ENCODE measurements at regions not wholly inside any gene's neighbourhood (a gene's known extent, or its start where the extent isn't known, plus 50 kb on each side); places are given as distances from the start of the nearest gene placed in this dataset.
A peak's percentile ranks its signal among the peaks of the same experiment; 100 is the strongest.
"Not testable (repeated sequence)": the region's sequence is repeated elsewhere in the genome, so short reads cannot be mapped to it uniquely, and the experiment has no call there.

GRCh38 chr6:28659250-28659566, 133.5 kb downstream of the GPX5 start:
- no peak for DNase-seq

DNA sequence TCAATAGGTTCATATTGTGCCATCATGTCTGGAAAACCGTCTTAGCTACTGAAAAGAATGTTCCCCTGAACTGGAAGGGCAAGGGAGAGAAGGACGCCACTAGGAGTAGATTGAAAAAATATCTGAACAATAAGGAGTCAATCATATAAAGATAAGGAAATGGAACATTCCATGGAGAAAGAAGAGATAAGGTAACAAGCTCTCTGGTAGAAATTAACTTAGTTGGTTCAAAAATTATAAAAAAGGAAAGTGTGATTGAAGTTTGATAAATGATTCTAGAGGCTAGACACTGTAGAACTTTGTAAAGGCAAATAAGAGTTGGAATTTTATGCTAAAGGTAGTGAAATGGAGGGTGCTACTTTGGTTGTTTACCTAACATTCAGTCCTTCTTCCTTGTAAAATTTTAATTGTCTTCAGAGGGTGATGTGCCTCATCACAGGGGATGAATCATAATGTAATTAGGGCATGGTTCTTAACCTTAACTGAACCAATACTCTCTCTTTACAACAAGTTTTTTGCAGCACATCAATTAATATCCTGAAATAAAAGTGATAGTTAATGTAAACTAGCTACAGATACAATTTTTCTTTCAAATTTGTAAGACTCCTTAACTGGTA, 135.5 kb downstream of the GPX5 start:
- no peak for DNase-seq

DNA sequence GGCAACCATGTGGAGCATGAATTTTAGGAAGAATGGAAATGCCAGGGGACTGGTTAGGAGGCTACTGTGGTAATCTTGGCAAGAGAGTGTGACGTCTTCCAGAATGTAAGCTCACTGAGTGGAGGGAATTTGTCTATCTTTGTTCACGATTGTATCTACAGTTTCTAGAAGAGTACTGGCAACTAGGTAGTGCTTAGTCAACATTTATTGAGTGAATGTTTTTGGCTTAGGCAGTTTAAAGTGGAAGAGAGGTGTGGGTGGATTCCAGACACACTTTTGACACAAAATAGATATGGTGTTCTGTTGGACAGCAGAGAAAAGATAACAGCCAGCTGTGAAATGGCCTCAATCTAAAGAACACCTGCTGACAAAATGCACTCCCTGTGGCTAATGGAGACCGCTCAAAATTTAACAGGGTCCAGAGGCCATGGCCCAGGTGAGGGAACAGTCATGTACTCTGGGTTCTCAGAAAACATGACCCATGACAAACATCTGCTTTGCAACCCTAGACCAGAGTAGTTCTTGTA, 139.3 kb downstream of the GPX5 start:
- DNase-seq = no peak

- DNase-seq = no peak
Measured at GRCh38 chr6:28673417-28673786, 147.7 kb downstream of the GPX5 start.

DNA sequence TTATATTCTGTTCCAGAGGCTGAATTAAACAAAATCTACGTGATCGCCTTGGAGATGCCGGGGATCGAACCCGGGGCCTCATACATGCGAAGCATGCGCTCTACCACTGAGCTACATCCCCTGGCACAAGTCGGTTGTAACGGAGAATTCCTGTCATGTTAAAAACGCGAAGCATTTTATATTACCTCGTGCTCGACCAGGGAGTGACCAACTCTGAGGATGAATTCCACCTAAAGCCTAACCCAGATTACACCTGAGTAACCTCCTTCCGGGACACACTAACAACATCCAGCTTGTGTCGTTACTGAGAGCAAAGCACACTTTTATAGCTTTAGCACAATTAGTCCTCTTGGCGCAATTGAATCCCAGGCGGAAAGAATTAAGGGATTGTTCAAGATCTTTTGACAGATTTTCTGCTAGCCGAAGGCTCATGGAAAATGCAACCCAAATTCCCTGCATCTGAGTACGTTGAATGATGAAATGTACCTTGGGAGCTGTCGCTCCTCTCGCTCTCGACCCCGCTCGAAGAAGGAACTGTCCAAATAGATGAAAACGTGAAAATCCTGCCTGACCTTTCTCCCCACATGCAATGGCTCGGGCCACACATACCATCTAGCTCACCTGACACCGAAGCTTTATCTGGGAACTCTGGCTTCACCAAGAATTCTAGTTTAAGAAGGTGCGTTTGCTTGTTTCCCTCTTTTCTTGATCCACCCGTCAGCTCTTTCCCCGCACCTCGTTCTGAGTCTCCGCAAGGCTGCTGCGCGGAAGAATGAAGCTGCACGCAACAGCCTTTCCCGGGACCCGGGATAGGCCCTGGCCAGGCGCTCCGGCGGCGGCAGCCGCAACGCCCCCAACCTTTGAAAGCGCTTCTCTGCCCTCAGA, 148.3 kb downstream of the GPX5 start:
- DNase-seq = peak; percentile 65

DNA sequence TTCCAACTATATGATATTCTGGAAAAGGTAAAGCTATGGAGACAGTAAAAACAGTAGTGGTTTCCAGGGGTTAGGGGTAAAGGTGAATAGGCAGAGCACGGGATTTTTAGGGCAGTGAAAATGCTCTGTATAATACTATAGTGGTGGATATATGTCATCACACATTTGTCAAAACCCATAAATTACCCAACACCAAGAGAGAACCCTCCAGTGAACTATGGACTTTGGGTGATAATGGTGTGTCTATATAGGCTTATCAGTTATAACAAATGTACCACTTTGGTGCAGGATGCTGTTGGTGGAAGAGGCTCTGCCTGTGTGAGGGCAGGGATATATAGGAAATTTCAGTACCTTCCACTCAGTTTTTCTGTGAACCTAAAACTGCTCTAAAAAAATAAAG, 149.9 kb downstream of the GPX5 start:
- no peak for DNase-seq

DNA sequence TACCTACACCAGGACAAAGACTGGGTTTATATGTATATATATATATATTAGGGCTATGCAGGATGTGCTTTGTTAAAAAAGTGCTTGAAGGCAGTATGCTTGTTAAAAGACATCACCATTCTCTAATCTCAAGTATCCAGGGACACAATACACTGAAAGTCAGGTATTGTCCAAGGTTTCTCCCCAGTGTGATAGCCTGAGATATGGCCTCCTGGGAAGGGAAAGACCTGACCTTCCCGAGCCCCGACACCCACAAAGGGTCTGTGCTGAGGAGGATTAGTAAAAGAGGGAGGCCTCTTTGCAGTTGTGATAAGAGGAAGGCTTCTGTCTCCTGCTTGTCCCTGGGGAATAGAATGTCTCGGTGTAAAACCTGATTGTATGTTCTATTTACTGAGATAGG, 156.9 kb downstream of the GPX5 start:
- DNase-seq = no peak

GRCh38 chr6:28682956-28683685, 157.4 kb downstream of the GPX5 start:
- not testable (repeated sequence) for DNase-seq

- DNase-seq = peak; percentile 65
Measured at GRCh38 chr6:28683945-28684538, 158.4 kb downstream of the GPX5 start.

GRCh38 chr6:28685960-28686359, 160.3 kb downstream of the GPX5 start:
- DNase-seq = not testable (repeated sequence)

- peak; percentile 73 for DNase-seq
Measured at GRCh38 chr6:28686446-28687027, 160.9 kb downstream of the GPX5 start.

DNA sequence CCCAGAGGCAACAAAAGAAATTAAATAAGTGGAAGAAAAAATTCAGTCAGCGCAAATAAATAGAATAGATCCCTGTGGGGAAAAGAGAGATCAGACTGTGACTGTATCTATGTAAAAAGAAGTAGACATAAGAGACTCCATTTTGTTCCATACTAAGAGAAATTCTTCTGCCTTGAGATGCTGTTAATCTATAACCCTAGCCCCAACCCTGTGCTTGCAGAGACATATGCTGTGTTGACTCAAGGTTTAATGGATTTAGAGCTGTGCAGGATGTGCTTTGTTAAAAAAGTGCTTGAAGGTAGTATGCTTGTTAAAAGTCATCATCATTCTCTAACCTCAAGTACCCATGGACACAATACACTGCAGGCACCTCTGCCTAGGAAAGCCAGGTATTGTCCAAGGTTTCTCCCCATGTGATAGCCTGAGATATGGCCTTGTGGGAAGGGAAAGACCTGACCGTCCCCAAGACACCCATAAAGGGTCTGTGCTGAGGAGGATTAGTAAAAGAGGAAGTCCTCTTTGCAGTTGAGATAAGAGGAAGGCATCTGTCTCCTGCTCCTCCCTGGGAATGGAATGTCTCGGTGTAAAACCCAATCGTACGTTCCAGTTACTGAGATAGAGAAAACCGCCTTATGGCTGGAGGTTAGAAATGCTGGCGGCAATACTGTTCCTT, 161.8 kb downstream of the GPX5 start:
- not testable (repeated sequence) for DNase-seq

GRCh38 chr6:28691991-28692390, 166.3 kb downstream of the GPX5 start:
- DNase-seq = not testable (repeated sequence)

- DNase-seq = no peak
Measured at GRCh38 chr6:28693033-28693750, 167.5 kb downstream of the GPX5 start.

DNA sequence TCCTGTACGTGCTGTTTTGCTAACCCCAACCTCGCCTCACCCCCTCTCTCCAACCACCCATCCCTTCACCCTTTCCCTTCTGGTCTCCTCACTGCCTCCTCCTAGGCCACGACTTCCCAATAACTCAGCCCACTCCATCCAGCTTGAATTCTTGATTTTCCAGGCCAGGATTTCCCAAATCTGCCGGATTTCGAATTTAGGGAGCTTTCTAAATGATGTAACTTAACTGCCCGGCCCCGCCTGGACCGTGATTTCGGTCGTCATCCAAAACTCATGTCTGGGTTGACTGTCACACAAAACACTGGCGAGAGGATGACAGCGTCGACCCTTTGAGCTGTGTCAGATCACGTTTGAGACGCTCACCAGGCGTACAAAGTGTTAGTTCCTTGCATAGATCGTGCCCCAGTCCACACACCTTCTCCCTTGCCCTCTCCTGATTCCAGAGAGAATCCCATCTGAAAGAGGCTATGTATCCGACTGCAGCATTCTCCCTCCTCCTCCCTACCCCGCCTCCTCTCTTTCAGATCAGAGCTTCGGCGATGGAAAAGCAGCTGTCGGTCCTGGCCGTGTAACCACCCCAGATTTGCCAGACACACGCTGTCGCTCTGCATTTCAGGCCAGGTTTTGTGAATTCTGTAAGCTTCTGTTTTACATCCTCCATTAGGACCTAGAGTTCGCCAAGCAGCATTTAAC, 168.2 kb downstream of the GPX5 start:
- DNase-seq = no peak

GRCh38 chr6:28695715-28696114, 170.0 kb downstream of the GPX5 start:
- peak; percentile 25 for DNase-seq

GRCh38 chr6:28696167-28696566, 170.5 kb downstream of the GPX5 start:
- DNase-seq = no peak

DNA sequence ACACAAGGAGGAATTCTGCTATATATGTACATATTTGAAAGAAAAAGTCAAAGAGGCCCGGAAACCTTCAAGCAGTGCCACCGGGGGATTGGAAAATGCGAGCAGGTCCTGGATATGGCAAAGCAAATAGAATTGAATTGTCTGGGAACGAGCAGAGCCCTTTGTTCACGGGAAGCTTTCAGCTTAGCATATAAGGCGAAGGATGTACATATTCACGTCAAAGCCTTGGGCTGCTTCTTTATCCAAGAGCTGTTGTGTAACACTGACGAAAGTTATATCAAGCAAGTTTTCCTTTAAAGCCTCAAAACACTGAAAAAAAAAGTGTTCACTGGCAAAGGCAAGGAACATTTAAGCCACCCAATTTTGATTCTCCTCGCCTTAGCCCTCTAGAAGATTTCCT, 171.0 kb downstream of the GPX5 start:
- no peak for DNase-seq

- no peak for DNase-seq
Measured at GRCh38 chr6:28707387-28708282, 182.0 kb downstream of the GPX5 start.
